H1 (cell line): ENCODE measurements at regions not wholly inside any gene's neighbourhood (a gene's known extent, or its start where the extent isn't known, plus 50 kb on each side); places are given as distances from the start of the nearest gene placed in this dataset.

Experiments
- CTCF ChIA-PET: fragments of 300-600 bp; sonication (Branson Sonifier 250); formaldehyde crosslinking; loops from one replicate; lab custom pipeline; 2021; ENCODE audit not compliant: partially characterized antibody; lab: Charles Lee
- POLR2A ChIA-PET: fragments of 300-600 bp; sonication (Branson Sonifier 250); formaldehyde crosslinking; loops from one replicate; lab custom pipeline; 2021; ENCODE audit warnings: inconsistent platforms; ENCODE audit not compliant: partially characterized antibody; lab: Charles Lee
- DNase-seq, 2 experiments: peaks; one replicate each; pipeline versions ENCODE4 v3.0.0 to v3.0.0-alpha.2; 2010 to 2022; ENCODE audit warnings: low spot score in 2 of 2, low read depth in 1 of 2, mixed read lengths in 1 of 2
- FAIRE-seq: peaks from 2 replicates; lab custom pipeline; 2011; peaks lifted over from hg19 to GRCh38; lab: Jason Lieb, UNC
- H2AFZ ChIP-seq: 2 replicates; pipeline ENCODE4 v1.8.1; 2012; ENCODE audit warnings: low read length, inconsistent platforms
- H2AK5ac ChIP-seq: 2 replicates; pipeline ENCODE4 v1.6.1; 2013; ENCODE audit warnings: low read depth, low read length
- H2BK120ac ChIP-seq: replicated peaks from 2 replicates; pipeline ENCODE3; 2013; ENCODE audit warnings: low read depth, low read length, inconsistent platforms
- H2BK12ac ChIP-seq: 2 replicates; pipeline ENCODE4 v1.6.1; 2013; ENCODE audit warnings: low read depth, low read length
- H2BK15ac ChIP-seq: 2 replicates; pipeline ENCODE4 v1.6.1; 2013; ENCODE audit warnings: low read length
- H2BK20ac ChIP-seq: 2 replicates; pipeline ENCODE4 v1.6.1; 2013; ENCODE audit warnings: low read length
- H2BK5ac ChIP-seq: 2 replicates; pipeline ENCODE4 v1.6.1; 2013; ENCODE audit warnings: low read depth, low read length
- H3K14ac ChIP-seq: 2 replicates; pipeline ENCODE4 v1.6.1; 2013; ENCODE audit warnings: inconsistent platforms; ENCODE audit not compliant: insufficient read length
- H3K18ac ChIP-seq: 2 replicates; pipeline ENCODE4 v1.6.1; 2013; ENCODE audit warnings: low read length; ENCODE audit errors: extremely low read depth
- H3K23ac ChIP-seq: 2 replicates; pipeline ENCODE4 v1.6.1; 2013; ENCODE audit warnings: inconsistent platforms; ENCODE audit not compliant: insufficient read length
- H3K23me2 ChIP-seq: 2 replicates; pipeline ENCODE4 v1.6.1; 2013; ENCODE audit warnings: low read depth, low read length
- H3K27ac ChIP-seq: 2 replicates; pipeline ENCODE4 v1.6.1; 2011; ENCODE audit warnings: low read depth, low read length, inconsistent platforms
- H3K27me3 ChIP-seq, 4 experiments: replicated peaks in 1 of 4; 1 replicate in 1 of 4; 2 replicates in 3 of 4; pipeline versions ENCODE4 v1.6.1 to v1.8.1; 2011 to 2013; ENCODE audit warnings: low read length in 3 of 4, mild to moderate bottlenecking in 3 of 4, inconsistent platforms in 2 of 4, mixed read lengths in 2 of 4, moderate library complexity in 1 of 4; ENCODE audit not compliant: control insufficient read depth in 3 of 4, insufficient read depth in 3 of 4; ENCODE audit errors: extremely low read depth in 1 of 4
- H3K36me3 ChIP-seq, 4 experiments: 2 replicates each; pipeline versions ENCODE4 v1.6.1 to v1.8.1; 2011 to 2013; ENCODE audit warnings: mild to moderate bottlenecking in 4 of 4, low read length in 3 of 4, moderate library complexity in 2 of 4, control low read depth in 1 of 4, inconsistent platforms in 1 of 4; ENCODE audit not compliant: insufficient read depth in 4 of 4, control insufficient read depth in 2 of 4
- H3K4ac ChIP-seq: replicated peaks from 2 replicates; pipeline ENCODE3; 2013; ENCODE audit warnings: low read length, low read depth, mixed read lengths, inconsistent platforms; ENCODE audit not compliant: insufficient read length
- H3K4me1 ChIP-seq, 4 experiments: replicated peaks in 1 of 4; 1 replicate in 1 of 4; 2 replicates in 3 of 4; pipeline versions ENCODE4 v1.6.1 to v1.8.1; 2011 to 2013; ENCODE audit warnings: low read length in 3 of 4, inconsistent platforms in 2 of 4, mixed read lengths in 1 of 4; ENCODE audit not compliant: insufficient read depth in 4 of 4, control insufficient read depth in 3 of 4
- H3K4me2 ChIP-seq, 2 experiments: 2 replicates each; pipeline versions ENCODE4 v1.6.1 to v1.8.1; 2011 to 2013; ENCODE audit warnings: low read depth in 2 of 2, low read length in 2 of 2, control low read depth in 1 of 2, inconsistent platforms in 1 of 2, mild to moderate bottlenecking in 1 of 2; ENCODE audit not compliant: insufficient read depth in 1 of 2
- H3K4me3 ChIP-seq, 4 experiments: fragments of 200-600, 300-600 bp in 1 of 4; sonication (generic), shearing (Covaris generic), sonication (Bioruptor Twin) in 1 of 4; 2 replicates each; pipeline versions ENCODE4 v1.5.1 to v1.8.1; 2011 to 2016; ENCODE audit warnings: low read length in 4 of 4, low read depth in 3 of 4, control low read depth in 2 of 4, inconsistent platforms in 2 of 4, mild to moderate bottlenecking in 2 of 4, mixed read lengths in 1 of 4, moderate library complexity in 1 of 4; ENCODE audit not compliant: insufficient read depth in 2 of 4; ENCODE audit errors: extremely low read depth in 1 of 4
- H3K56ac ChIP-seq: replicated peaks from 2 replicates; pipeline ENCODE3; 2013; ENCODE audit warnings: low read depth, mild to moderate bottlenecking, mixed read lengths, low read length, inconsistent platforms; ENCODE audit not compliant: insufficient read length
- H3K79me1 ChIP-seq: 2 replicates; pipeline ENCODE4 v1.6.1; 2013; ENCODE audit warnings: low read depth, low read length, control low read depth
- H3K79me2 ChIP-seq, 2 experiments: 2 replicates each; pipeline versions ENCODE4 v1.6.1 to v1.8.1; 2012 to 2013; ENCODE audit warnings: low read length in 2 of 2, mild to moderate bottlenecking in 2 of 2, inconsistent platforms in 1 of 2; ENCODE audit not compliant: insufficient read depth in 2 of 2, control insufficient read depth in 1 of 2
- H3K9ac ChIP-seq, 4 experiments: replicated peaks in 1 of 4; 1 replicate in 1 of 4; 2 replicates in 3 of 4; pipeline versions ENCODE4 v1.6.1 to v1.8.1; 2011 to 2013; ENCODE audit warnings: low read depth in 3 of 4, low read length in 3 of 4, control low read depth in 2 of 4, mild to moderate bottlenecking in 2 of 4, moderate library complexity in 2 of 4, inconsistent platforms in 1 of 4; ENCODE audit errors: extremely low read depth in 1 of 4
- H3K9me3 ChIP-seq, 2 experiments: 2 replicates each; pipeline versions ENCODE4 v1.6.1 to v1.8.1; 2012 to 2013; ENCODE audit warnings: mild to moderate bottlenecking in 2 of 2, moderate library complexity in 2 of 2, control low read depth in 1 of 2, inconsistent platforms in 1 of 2, low read depth in 1 of 2, low read length in 1 of 2, mixed read lengths in 1 of 2; ENCODE audit not compliant: insufficient read depth in 2 of 2
- H4K20me1 ChIP-seq, 2 experiments: replicated peaks in 1 of 2; 2 replicates each; pipeline versions ENCODE3 to v1.8.1; 2011 to 2013; ENCODE audit warnings: inconsistent platforms in 2 of 2, low read length in 2 of 2, mild to moderate bottlenecking in 1 of 2; ENCODE audit not compliant: insufficient read depth in 2 of 2, control insufficient read depth in 1 of 2
- H4K5ac ChIP-seq: 2 replicates; pipeline ENCODE4 v1.6.1; 2013; ENCODE audit warnings: low read length, low read depth, mixed read lengths, inconsistent platforms; ENCODE audit not compliant: insufficient read length
- H4K8ac ChIP-seq: 2 replicates; pipeline ENCODE4 v1.8.0; 2013; ENCODE audit warnings: mild to moderate bottlenecking, moderate library complexity, low read length, inconsistent platforms; ENCODE audit not compliant: insufficient read depth; ENCODE audit errors: extremely low read depth
- H4K91ac ChIP-seq: replicated peaks from 2 replicates; pipeline ENCODE3; 2013; ENCODE audit warnings: low read length, mixed read lengths, inconsistent platforms; ENCODE audit not compliant: insufficient read length
- BACH1 ChIP-seq: IDR thresholded peaks from 2 replicates; pipeline ENCODE4 v1.6.1; 2012; ENCODE audit warnings: low read length, improper control_type of control experiment
- NANOG ChIP-seq: IDR thresholded peaks from 2 replicates; pipeline ENCODE4 v1.6.1; 2011; ENCODE audit warnings: low read length, low read depth, mild to moderate bottlenecking, inconsistent platforms; ENCODE audit not compliant: insufficient read depth, poor library complexity, severe bottlenecking
- RBBP5 ChIP-seq: IDR thresholded peaks from 2 replicates; pipeline ENCODE4 v1.7.1; 2012; ENCODE audit warnings: low read depth, mild to moderate bottlenecking, inconsistent platforms, low read length, moderate library complexity, borderline replicate concordance
- WGBS, 2 experiments: shearing (Covaris generic) in 1 of 2; methylation state at CpG; one replicate each; pipeline versions ENCODE4 v1.1.6 to v1.1.7; 2013 to 2015; ENCODE audit warnings: low lambda C conversion rate in 2 of 2, mixed read lengths in 2 of 2, inconsistent platforms in 1 of 2, low coverage in 1 of 2, missing lambda C conversion rate in 1 of 2; ENCODE audit not compliant: insufficient replicate concordance in 2 of 2, insufficient coverage in 1 of 2, insufficient read length in 1 of 2; ENCODE audit errors: extremely low coverage in 1 of 2, missing lambda C conversion rate in 1 of 2; 5-methylcytosine and 5-hydroxymethylcytosine counted together

- H2AK5ac ChIP-seq, result no peak overlapping the region; the same call in 1 of the 2 replicates
- no peak overlapping the region for H2BK15ac ChIP-seq
- H3K4ac ChIP-seq, result no peak overlapping the region
- no peak overlapping the region for H2BK120ac ChIP-seq
- H4K8ac ChIP-seq, result no peak overlapping the region
- no peak overlapping the region for H2BK5ac ChIP-seq
- H2BK20ac ChIP-seq, result no peak overlapping the region
- peak overlapping the region; percentile 59 for H3K56ac ChIP-seq
- ChIA-PET POLR2A (no interaction called here), CTCF (interaction anchor here (0.6 to 1.2 kb wide), 4 partner anchors 14 to 150 kb away, joined by 3 to 4 read pairs (median 3); no protein-coding TSS in a partner anchor)
- H3K4me2 ChIP-seq, result no peak overlapping the region
- H3K27me3 ChIP-seq, result no peaks in the 10 kb centered on the region
- H3K9ac ChIP-seq, result no peak overlapping the region
- TF ChIP-seq BACH1, result no peak
- TF ChIP-seq RBBP5, result no peak
- TF ChIP-seq NANOG, result no peak
- H3K14ac ChIP-seq, result no peak overlapping the region
- H3K4me3 ChIP-seq, result no peak overlapping the region
- no peak overlapping the region for H2BK12ac ChIP-seq
- H3K27ac ChIP-seq, result no peak overlapping the region
- no peaks in the 10 kb centered on the region for H4K20me1 ChIP-seq
- H3K4me1 ChIP-seq, result peaks cover 2 to 16% (median 6%) of the 10 kb centered on the region in 4 experiments; a peak in 6 of 7 replicates
- H3K36me3 ChIP-seq, result no peaks in the 10 kb centered on the region
- DNase-seq (no peak), FAIRE-seq (no peak)
- no peaks in the 10 kb centered on the region for H3K9me3 ChIP-seq
- WGBS, 2 experiments, result 74% methylated on average over 3 of the region's 3 CpGs; no CpG with 5 or more reads in 1 of the 2 experiments
- no peaks in the 10 kb centered on the region for H3K79me2 ChIP-seq
- no peak overlapping the region for H2AFZ ChIP-seq
- H4K91ac ChIP-seq, result no peak overlapping the region
- H3K18ac ChIP-seq, result no peak overlapping the region
- no peak overlapping the region for H4K5ac ChIP-seq
- peaks cover 4% of the 10 kb centered on the region; the same call in 1 of the 2 replicates for H3K23me2 ChIP-seq
- no peak overlapping the region for H3K23ac ChIP-seq
- no peaks in the 10 kb centered on the region for H3K79me1 ChIP-seq
Observed at GRCh38 chr6:6821639-6822261, 233.2 kb downstream of the LY86 start.
